ENCODE measurements at regions not wholly inside any gene's neighbourhood (a gene's known extent, or its start where the extent isn't known, plus 50 kb on each side); places are given as distances from the start of the nearest gene placed in this dataset.

GRCh38 chr4:157459785-157460184, 239.3 kb downstream of the GRIA2 start:
- Mint-ChIP-seq H3K27me3 (no peaks in the 10 kb centered on the region), H3K4me1 (no peaks in the 10 kb centered on the region), H3K4me3 (no peak overlapping the region), H3K36me3 (no peaks in the 10 kb centered on the region), H3K9me3 (peaks cover 0 to 14% (median 5%) of the 10 kb centered on the region in 9 donors), H3K27ac (no peak overlapping the region)
- POLR2A ChIA-PET, result no interaction called here
- no peak for DNase-seq
- no peak for ATAC-seq

GRCh38 chr4:157447195-157447594, 226.7 kb downstream of the GRIA2 start:
- H3K4me3 Mint-ChIP-seq, result no peak overlapping the region
- DNase-seq (no peak), ATAC-seq (no peak)
- H3K27me3 Mint-ChIP-seq, result no peaks in the 10 kb centered on the region
- H3K9me3 Mint-ChIP-seq, result peaks cover 0 to 8% (median 2%) of the 10 kb centered on the region in 9 donors
- H3K4me1 Mint-ChIP-seq, result no peaks in the 10 kb centered on the region
- POLR2A ChIA-PET, result no interaction called here
- no peaks in the 10 kb centered on the region for H3K36me3 Mint-ChIP-seq
- no peak overlapping the region for H3K27ac Mint-ChIP-seq

GRCh38 chr4:157444014-157444413, 223.5 kb downstream of the GRIA2 start:
- POLR2A ChIA-PET, result no interaction called here
- Mint-ChIP-seq H3K9me3 (peaks cover 0 to 8% (median 0%) of the 10 kb centered on the region in 9 donors), H3K27ac (no peak overlapping the region), H3K36me3 (no peaks in the 10 kb centered on the region), H3K27me3 (no peaks in the 10 kb centered on the region), H3K4me3 (no peak overlapping the region), H3K4me1 (no peaks in the 10 kb centered on the region)
- no peak for ATAC-seq
- DNase-seq, result peak in 1 of 10 donors; percentile 50

GRCh38 chr4:157443537-157443936, 223.0 kb downstream of the GRIA2 start:
- H3K4me1 Mint-ChIP-seq, result no peaks in the 10 kb centered on the region
- H3K36me3 Mint-ChIP-seq, result no peaks in the 10 kb centered on the region
- DNase-seq (no peak), ATAC-seq (no peak)
- no peak overlapping the region for H3K4me3 Mint-ChIP-seq
- no peak overlapping the region for H3K27ac Mint-ChIP-seq
- H3K9me3 Mint-ChIP-seq, result peaks cover 0 to 10% (median 0%) of the 10 kb centered on the region in 9 donors
- POLR2A ChIA-PET, result no interaction called here
- H3K27me3 Mint-ChIP-seq, result no peaks in the 10 kb centered on the region

- Mint-ChIP-seq H3K27me3 (no peaks in the 10 kb centered on the region), H3K9me3 (peaks cover 2 to 31% (median 16%) of the 10 kb centered on the region in 9 donors), H3K27ac (no peak overlapping the region), H3K4me1 (no peaks in the 10 kb centered on the region), H3K4me3 (no peak overlapping the region), H3K36me3 (no peaks in the 10 kb centered on the region)
- ATAC-seq (no peak), DNase-seq (no peak)
- POLR2A ChIA-PET, result no interaction called here
Observed at GRCh38 chr4:157425897-157426296, 205.4 kb downstream of the GRIA2 start.

- Mint-ChIP-seq H3K36me3 (no peaks in the 10 kb centered on the region), H3K4me1 (no peaks in the 10 kb centered on the region), H3K4me3 (no peak overlapping the region)
Observed at GRCh38 chr4:157423526-157424020, 203.0 kb downstream of the GRIA2 start.

GRCh38 chr4:157421365-157421764, 200.8 kb downstream of the GRIA2 start:
- POLR2A ChIA-PET, result no interaction called here
- no peaks in the 10 kb centered on the region for H3K36me3 Mint-ChIP-seq
- DNase-seq, result no peak

More at GRCh38 chr4:157423526-157424020, 203.0 kb downstream of the GRIA2 start:
- H3K27ac Mint-ChIP-seq, result no peak overlapping the region
- H3K9me3 Mint-ChIP-seq, result peaks cover 5 to 31% (median 16%) of the 10 kb centered on the region in 9 donors
- H3K27me3 Mint-ChIP-seq, result no peaks in the 10 kb centered on the region
- ATAC-seq (no peak), DNase-seq (no peak)
- POLR2A ChIA-PET, result no interaction called here

More at GRCh38 chr4:157421365-157421764, 200.8 kb downstream of the GRIA2 start:
- H3K27ac Mint-ChIP-seq, result no peak overlapping the region
- no peaks in the 10 kb centered on the region for H3K4me1 Mint-ChIP-seq
- peaks cover 4 to 16% (median 10%) of the 10 kb centered on the region in 9 donors for H3K9me3 Mint-ChIP-seq
- no peaks in the 10 kb centered on the region for H3K27me3 Mint-ChIP-seq
- ATAC-seq, result no peak
- no peak overlapping the region for H3K4me3 Mint-ChIP-seq
